CD4-positive, alpha-beta T cell treated with Interleukin-2 at 100 ng/mL for 4 hours (primary cell): ENCODE measurements at regions not wholly inside any gene's neighbourhood (a gene's known extent, or its start where the extent isn't known, plus 50 kb on each side); places are given as distances from the start of the nearest gene placed in this dataset.
"Not testable (repeated sequence)": the region's sequence is repeated elsewhere in the genome, so short reads cannot be mapped to it uniquely, and the experiment has no call there.

Experiments
- DNase-seq: peaks from one replicate; pipeline ENCODE4 v3.0.0-alpha.2; 2020; ENCODE audit warnings: low spot score

DNA sequence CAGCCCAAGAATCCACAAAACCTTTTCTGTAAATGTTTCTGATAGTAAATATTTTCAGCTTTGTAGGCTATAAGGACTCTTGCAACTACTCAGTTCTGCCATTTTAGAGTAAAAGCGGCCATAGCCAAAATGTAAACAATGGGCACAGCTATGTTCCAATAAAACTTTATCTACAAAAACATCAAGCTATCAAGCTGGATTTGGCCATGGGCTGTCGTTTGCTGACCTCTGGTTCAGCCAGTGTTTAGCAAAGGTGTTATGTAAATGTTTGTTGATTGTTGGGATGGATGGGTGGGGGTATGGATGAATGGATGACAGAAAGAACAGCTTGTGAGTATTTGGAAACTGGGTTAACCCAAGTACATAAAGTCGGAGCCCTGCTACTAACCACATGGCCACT lies 111.1 kb upstream of the VRK1 start:
- no peak for DNase-seq

DNA sequence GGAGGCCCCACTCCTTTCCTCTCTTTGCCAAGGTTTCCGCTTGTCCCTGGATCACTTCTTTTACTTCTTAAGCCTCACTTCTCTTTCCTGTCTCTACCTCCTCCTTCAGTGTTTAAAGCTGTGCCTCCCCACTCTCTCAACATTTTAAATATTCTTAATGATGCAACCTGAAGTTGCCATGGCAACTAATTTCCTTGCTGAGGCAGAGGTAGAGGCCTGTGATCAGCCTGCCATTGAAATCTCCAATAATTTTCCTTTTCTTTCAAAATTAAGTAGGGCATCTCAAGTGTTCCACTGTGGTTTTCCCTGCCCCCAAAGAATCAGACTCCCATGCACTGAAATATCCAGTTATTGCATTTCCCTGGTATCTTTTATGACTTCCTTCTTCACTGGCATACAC lies 108.6 kb upstream of the VRK1 start:
- DNase-seq, result no peak

GRCh38 chr14:96690713-96691383 lies 106.3 kb upstream of the VRK1 start:
- no peak for DNase-seq

DNA sequence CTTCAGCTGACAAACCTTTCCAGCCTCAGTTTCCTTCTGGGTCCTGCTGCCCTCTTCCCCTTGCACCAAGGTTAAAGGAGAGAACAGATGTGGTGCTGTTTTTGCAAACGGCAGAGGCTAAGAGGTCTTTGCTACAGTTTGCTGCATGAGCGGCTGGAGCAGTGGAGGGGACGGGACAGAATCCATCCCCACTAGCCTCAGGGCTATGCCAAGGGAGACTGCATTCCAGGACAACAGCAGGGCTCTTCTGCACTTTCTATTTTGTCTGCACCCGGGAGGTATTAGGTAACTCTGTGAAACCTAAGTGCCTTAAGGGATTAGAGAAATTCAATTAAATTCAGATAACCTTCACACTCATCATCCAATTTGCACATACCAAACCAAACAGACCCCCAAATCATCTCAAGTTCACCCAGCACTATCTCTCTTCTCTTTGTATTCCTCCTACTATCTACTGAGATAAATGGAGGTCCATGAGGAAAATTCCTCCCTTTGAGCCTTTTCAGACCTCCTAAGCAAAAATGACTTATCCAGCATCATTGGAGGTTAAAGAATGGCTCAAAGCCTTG lies 103.8 kb upstream of the VRK1 start:
- no peak for DNase-seq

- no peak for DNase-seq
Observed at GRCh38 chr14:96693987-96694386, 103.2 kb upstream of the VRK1 start.

DNA sequence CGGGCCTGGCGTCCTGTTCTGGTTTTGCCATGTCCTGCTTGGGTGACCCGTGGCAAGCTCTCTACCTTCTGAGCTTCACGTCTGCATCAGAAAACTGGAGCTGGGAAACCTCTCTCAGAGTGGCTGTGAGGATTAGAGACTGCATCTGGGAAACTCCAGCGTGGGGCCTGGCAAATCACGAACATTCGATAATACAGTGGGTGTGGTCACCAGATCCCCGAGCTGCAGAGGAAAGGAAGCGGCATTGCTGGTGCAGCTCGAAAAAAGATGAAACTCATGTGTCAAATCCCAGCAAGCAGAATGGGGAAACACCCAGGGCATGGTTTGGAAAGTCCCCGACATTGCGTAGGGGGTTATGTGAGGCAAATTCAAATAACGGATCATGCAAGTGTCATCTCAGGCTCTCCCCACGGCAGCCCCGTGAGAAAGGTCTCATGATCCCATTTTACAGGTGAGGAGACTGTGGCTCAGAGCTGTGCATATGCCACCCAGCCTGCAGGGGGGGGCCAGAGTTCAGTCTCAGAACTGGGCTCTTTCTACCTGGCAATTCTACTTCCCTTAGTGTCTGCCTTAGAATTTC lies 98.1 kb upstream of the VRK1 start:
- DNase-seq, result peak; percentile 6

- no peak for DNase-seq
Observed at GRCh38 chr14:96699666-96700065, 97.5 kb upstream of the VRK1 start.

GRCh38 chr14:96702831-96703230 lies 94.4 kb upstream of the VRK1 start:
- no peak for DNase-seq

DNA sequence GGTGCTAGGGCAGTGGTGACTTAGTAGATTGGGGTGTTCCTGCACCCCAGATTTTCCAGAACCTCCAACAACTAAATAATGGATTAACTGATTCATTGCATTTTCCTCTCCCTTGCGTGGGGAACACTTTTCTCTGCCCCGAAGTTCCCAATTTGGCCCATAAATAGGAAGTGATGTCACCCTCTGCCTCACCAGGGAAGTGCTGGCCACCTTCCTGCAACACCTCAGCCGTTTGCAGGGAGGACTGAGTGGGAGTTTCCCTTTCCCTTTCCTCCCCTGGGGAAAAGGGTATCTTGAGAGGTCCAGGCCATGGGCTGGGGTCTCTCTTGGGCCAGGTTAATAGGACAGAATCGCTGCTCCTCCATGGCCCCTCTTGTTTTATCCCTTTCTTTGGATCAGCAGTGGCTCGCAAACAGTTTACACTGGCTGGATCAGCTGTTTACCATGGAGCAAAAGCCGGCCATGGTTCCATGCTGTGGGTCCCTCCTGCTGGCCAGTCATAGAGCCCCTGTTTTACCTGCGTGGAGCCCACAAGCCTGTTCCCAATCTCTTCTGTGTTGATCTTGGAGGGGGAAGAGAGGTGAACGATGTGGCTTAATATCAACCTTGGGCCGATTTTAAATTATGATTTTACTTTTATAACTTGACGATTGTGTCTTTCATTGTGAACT lies 91.6 kb upstream of the VRK1 start:
- DNase-seq, result no peak

DNA sequence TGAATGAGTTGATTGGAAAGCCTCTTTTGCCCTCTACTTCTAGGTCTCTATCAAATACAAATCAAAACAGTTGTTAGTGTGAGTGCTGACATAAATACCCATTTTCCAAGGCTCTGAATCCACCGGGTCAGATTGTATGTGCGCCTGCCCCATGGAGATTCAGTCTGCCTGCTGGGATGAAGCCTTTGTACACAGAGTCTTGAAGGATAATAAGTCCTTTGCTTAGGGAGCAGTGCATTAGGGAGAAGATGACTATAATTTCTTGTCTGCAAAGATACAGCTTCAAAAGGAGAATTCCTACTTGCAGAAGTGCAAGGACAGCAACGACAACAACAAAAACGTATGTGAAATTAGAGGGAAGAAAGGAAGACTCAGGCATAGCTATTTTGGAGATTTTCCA lies 90.3 kb upstream of the VRK1 start:
- DNase-seq, result no peak

DNA sequence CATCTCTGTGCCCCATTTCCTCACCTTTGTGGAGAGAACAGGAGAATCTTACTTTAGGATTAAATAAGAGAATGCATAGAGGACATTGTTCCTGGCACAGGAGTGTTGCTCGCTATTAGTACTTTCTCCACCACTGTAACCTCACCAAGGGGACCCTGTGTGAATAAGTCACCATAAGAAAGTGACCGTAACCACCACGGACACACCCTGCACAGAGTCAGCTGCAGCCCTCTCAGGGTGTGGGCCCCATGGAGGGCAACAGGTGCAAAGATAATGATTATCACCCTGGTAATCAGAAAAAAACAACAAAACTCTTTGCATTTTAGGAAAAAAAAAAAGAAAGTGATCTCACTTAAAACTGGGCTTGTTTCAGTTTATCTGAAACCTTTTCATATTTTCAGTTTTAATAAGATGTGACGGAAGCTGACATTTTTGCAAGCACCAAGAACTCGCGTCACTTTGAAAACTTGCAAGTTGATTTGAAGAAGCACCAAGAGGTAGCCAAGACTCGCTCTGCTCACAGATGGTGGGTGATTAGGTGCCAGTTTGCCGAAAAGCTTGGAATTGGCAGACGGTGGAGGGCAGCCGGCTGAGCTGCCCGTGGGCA lies 87.0 kb upstream of the VRK1 start:
- DNase-seq, result no peak

DNA sequence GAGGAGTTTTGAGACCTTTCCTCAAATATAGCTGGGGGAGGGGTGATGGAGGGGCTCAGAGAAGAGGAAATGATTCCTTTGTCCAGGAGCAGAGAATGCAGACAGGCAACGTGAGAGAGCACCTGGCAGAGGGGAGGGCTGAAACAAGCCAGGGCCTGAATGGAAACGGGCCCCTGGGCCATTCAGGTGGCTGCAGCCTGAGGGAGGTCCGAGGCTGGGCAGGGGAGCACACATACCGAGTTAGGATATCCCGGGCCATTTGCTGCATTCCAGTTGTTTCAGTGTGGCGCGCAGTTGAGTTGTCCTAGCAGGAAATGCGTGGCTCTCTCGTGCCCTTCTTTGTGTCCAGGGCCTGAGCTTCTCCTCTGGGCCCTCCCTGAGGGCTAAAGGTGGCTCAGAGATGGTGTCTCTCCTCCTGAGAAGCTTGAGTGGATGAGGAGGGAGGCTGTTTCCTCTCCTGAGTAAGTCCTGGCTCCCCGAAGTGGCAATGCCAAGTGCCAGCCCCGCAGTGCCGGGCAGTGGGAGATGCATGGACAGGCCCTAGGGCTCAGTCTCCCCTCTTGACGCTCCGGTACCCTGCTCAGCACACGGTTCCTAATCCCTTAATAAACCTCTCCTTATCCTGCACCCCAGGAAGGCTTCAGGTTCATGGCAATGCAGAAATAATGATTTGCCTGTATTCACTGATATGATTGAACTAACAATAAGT lies 85.5 kb upstream of the VRK1 start:
- no peak for DNase-seq

GRCh38 chr14:96713426-96713825 lies 83.8 kb upstream of the VRK1 start:
- no peak for DNase-seq

DNA sequence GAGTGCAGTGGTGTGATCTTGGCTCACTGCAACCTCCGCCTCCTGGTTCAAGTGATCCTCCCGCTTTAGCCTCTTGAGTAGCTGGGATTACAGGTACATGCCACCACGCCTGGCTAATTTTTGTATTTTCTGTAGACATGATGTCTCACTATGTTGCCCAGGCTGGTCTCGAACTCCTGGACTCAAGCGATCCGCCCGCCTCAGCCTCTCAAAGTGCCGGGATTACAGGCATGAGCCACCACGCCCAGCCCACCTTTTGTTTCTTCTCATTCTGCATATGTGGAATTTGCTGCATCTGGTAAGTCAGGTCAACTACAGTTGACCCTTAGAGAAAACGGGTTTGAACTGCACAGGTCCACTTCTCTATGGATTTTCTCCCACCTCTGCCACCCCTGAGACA lies 82.6 kb upstream of the VRK1 start:
- DNase-seq, result not testable (repeated sequence)

DNA sequence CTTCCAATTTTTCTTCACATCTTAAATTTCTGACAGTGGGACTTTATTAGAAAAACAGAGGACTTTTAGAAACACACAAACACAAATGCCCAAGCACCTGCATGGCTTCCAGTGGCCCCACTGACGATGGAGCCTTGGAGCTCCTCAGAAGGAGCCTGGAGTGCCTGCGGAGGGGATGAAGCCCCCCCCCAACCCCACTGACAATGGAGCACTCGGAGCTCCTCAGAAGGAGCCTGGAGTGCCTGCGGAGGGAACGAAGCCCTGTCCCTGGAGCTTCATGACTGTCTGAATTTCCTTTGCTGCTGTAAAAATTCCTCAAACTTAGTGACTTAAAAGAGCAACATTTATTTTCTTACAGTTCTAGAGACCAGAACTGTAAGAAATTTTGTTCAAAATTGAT lies 80.1 kb upstream of the VRK1 start:
- DNase-seq, result no peak

DNA sequence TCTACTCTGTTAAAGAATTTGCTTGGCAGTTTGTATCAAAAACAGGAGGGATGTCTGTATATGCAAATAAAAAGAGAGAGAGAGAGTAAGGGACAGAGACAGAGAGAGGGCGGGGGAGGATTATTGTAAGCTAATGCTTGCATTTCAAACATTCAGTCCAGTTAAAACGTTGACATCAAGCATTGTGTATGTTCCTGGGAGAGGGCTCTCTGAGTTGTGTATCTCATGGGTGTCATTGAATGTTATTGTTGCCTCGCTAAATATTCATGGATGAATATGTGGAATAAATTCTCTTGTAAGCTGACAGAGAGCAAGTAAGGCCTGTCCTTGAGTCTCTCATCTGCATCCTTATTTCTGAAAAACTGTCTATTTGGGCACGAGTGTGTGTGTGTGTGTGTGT lies 78.8 kb upstream of the VRK1 start:
- no peak for DNase-seq

- DNase-seq, result not testable (repeated sequence)
Observed at GRCh38 chr14:96720702-96721101, 76.5 kb upstream of the VRK1 start.

- DNase-seq, result no peak
Observed at GRCh38 chr14:96722736-96723135, 74.4 kb upstream of the VRK1 start.

DNA sequence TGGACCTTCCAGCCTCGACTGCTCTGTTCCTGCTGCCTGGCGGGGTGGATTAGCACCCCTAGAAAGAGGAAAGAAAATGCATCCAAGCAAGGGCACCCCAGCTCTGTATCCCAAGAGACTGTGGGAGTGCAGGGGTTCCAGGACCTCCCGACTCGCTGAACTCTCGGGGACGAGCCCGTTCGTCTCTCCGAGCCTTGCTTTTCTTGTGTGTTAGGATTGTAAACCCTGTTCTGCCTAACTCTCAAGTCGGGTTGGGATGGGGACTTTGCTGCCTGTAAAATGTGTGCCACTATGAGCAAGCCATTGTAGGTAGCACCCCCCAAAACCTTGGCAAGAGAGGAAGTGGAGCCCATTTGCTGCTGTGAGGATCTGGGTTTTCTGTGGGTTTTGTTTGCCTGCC lies 73.2 kb upstream of the VRK1 start:
- no peak for DNase-seq

DNA sequence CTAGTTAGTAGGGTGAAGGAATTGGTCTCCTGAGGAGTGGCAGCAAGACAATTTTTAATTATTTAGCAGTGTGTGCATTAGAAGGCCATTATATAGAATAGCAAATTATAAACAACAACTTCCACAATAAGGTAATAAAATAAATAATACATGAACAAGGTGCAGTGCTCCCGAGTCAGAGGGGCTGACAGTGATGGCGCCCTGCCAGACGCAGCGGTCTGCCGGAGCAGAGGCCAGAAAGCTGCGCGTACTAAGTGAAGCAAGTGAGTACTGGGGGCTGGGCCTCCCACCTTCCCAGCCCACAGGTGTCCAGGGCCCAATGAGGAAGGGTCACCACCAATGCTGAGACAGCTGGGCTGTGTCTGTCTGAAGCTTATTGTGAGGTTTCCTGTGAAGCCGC lies 72.0 kb upstream of the VRK1 start:
- no peak for DNase-seq

DNA sequence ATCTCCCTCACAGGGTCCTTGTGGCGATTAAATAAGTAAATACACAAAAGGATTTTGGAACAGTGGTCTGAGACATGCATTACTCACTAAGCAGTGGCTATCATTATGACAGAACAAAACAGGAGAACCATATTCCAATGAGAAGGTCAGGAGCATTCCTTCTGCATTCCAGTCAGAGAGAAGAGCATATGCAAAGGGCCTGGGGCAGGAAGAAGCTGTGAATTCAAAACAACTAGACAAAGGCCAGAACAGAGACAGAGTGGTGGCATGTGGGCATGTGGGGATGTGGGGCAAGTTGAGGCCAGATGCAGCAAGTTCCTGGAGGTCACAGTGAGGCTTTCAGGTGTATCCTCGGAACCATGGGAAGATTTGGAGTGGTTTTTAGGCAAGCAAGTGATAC lies 70.1 kb upstream of the VRK1 start:
- DNase-seq, result no peak

DNA sequence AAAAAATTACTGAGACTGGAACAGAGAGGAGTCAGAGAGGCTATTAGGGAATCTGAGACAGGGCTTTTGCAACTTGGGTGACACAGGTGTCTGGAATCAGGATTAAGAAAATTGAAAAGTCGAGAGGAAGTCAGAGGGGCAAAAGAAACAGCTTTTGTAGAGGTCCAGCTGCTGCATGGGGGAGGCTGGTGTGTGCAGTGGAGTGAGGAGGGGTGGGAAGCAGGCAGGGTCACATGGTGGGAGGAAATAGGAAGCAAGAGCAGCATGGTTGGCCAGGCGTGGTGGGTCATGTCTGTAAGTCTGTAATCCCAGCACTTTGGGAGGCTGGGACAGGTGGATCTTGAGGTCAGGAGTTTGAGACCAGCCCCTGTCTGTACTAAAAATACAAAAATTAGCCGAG lies 69.7 kb upstream of the VRK1 start:
- DNase-seq, result no peak
